NCI-H1417 treated with DMSO at 0.1 percent for 48 hours (cell line): ENCODE measurements at regions not wholly inside any gene's neighbourhood (a gene's known extent, or its start where the extent isn't known, plus 50 kb on each side); places are given as distances from the start of the nearest gene placed in this dataset.
"Not testable (repeated sequence)": the region's sequence is repeated elsewhere in the genome, so short reads cannot be mapped to it uniquely, and the experiment has no call there.

Experiments
- DNase-seq: peaks from one replicate; lab custom pipeline; 2025; lab: John Stamatoyannopoulos, UW

- no peak for DNase-seq
Measured at GRCh38 chr1:102661481-102661880, 446.8 kb downstream of the COL11A1 start.

DNA sequence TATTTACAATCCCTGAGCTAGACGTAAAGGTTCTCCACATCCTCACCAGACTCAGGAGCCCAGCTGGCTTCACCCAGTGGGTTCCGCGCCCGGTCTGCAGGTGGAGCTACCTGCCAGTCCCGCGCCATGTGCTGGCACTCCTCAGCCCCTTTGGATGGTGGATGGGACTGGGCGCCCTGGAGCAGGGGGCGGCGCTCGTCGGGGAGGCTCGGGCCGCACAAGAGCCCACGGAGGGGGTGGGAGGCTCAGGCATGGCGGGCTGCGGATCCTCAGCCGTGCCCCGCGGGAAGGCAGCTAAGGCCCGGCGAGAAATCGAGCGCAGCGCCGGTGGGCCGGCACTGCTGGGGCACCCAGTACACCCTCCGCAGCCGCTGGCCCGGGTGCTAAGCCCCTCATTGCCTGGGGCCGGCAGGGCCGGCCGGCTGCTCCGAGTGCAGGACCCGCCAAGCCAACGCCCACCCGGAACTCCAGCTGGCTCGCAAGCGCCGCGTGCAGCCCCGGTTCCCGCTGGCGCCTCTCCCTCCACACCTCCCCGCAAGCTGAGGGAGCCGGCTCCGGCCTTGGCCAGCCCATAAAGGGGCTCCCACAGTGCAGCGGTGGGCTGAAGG is 448.3 kb downstream of the COL11A1 start:
- not testable (repeated sequence) for DNase-seq

DNA sequence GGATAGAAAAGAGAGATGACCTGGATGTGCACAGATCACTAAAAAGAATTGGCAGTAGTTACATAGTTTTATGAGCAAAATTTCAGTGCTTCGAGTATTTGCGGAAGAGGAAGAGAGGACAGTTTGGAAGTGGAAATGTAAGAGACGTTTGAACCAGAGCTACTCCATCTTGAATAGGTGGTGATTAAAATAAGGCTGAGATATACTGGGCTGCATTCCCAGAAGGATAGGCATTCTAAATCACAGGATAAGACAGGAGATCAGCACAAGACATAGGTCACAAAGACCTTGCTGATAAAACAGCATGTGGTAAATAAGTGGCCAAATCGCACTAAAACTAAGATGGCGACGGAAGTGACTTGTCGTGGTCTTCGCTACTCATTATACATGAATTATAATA is 453.3 kb downstream of the COL11A1 start:
- DNase-seq, result no peak

DNA sequence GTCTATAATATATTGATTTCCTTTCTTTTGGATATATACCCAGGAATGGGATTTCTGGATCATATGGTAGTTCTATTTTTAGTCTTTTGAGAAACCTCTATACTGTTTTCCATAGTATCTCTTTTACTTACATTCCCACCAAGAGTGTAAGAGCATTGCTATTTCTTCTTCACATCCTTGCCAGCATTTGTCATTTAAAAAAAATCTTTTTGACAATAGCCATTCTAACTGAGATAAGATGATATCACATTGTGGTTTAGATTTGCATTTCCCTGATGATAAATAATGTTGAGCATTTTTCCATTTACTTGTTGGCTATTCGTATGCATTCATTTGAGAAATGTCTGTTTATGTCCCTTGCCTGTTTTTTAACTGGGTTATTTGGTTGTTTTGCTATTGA is 467.4 kb downstream of the COL11A1 start:
- DNase-seq, result no peak

DNA sequence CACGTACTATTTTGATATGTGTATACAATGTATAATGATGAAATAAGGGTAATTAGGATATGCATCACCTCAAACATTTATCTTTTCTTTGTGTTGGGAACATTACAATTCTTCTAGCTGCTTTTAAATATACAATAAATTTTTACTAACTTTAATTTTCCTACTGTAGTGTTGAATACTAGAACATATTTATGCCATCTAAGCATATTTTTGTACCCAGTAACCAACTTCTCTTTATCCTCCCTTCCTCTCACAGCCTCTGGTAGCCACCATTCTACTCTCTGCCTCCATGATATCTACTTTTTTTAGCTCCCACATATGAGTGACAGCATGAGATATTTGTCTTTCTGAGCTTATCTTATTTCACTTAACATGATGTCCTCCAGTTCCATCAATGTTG is 468.0 kb downstream of the COL11A1 start:
- DNase-seq, result no peak

DNA sequence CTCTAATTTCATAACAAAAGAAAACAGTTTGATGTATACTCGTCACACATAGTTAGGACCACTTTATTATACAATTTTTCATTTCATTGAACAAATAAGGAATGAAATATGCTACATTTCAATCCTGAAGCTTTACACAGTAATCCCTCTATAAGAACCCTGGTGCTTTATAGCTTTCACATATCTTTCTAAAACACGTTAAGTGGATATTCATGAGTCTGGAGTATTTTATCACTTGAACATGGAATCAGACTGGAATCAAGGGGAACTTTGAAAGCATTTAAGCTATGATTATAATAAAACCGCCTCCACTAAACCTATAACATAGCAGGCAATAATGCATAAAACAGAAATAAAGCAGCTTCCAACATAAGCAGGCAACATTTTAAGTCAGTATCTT is 476.6 kb downstream of the COL11A1 start:
- DNase-seq, result no peak

- no peak for DNase-seq
Measured at GRCh38 chr1:102630041-102630440, 478.3 kb downstream of the COL11A1 start.

DNA sequence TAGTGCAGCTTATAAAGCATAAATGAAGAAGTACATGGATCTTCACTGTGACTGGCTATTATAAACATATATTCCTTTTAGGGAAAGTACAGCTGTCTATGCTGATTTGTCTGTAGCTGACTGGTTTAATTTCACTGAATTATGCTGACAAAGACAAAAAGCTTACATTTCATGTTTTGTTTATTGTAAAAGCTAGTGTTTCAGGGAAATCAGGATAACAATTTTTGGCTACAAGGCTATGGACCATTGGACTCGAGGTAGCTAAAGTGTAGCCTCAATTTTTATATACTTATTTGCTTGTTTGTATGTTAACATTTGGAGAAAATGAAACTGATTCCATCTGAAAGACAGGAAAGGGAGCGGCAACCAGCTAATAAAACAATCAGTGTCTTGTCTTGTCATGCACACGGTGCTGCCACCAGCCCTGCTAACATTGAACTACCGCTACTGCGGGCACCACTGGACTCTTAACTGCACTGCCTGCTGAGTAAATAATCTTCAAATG is 480.2 kb downstream of the COL11A1 start:
- no peak for DNase-seq

DNA sequence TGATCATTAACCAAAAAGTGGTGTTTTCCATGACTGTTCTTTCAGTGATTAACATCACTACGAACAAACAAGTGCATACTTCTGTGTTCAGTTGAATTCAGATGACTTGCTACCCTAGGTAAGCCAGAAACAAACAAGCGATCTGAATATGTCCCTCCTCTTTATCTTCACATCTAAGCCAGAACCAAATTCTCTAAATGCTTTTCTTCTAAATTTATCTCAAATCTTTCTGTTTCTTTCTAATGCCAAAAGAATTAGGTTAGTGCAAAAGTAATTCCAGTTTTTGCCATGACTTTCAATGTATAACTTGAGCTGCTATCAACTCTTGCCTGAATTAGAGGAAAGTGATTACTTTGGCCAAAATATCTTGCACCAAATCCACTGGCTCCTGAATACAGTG is 481.2 kb downstream of the COL11A1 start:
- DNase-seq, result no peak

DNA sequence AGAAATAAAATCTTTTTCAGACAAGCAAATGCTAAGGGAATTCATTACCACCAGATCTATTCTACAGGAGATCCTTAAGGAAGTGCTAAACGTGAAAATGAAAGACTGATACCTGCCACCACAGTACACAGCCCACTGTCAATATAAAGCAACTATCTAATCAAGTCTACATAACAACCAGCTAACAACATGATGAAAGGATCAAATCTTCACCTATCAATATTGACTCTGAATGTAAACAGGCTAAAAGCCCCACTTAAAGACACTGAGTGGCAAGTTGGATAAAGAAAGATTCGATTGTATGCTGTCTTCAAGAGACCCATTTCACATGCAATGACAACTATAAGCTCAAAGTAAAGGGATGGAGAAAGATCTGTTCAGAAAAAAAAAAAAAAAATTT is 492.4 kb downstream of the COL11A1 start:
- no peak for DNase-seq

- no peak for DNase-seq
Measured at GRCh38 chr1:102595106-102595505, 513.2 kb downstream of the COL11A1 start.

DNA sequence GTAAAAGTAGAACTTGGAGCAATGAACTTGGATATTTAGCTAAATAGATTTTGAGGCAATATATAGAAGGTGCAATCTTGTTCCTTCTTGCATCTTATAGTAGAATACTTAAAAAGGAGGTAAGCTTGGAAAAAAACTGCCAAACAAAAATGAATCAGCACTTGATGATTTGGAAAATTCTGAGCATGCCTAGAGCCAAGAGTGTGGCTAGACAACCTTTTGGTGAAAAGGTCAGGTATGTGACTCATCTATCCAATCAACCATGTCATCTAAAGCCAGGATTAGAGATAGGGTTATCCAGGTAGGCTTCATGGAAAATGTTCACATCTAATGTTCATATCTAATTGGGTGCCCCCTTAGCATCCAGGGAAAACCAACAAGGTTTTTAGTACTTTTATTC is 515.0 kb downstream of the COL11A1 start:
- no peak for DNase-seq

DNA sequence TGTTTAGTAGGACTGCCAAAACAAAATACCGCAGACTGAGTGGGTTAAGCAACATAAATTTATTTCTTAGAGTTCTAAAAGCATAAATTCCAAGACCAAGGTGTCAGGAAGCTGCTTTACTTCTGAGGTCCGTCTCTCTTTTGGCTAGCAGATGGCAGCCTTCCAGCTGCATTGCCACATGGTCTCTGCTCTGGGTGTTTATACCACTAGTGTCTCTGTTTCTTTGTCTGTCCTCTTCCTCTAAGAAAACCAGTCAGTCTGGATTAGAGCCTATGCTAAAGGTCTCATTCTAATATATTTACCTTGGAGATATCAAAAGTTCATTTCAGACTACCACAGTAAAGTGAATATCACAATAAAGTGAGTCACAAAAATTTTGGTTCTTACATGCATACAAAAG is 519.8 kb downstream of the COL11A1 start:
- DNase-seq, result no peak

- no peak for DNase-seq
Measured at GRCh38 chr1:102586022-102586421, 522.3 kb downstream of the COL11A1 start.

- no peak for DNase-seq
Measured at GRCh38 chr1:102580806-102581205, 527.5 kb downstream of the COL11A1 start.

GRCh38 chr1:102578804-102579203 is 529.5 kb downstream of the COL11A1 start:
- no peak for DNase-seq

- DNase-seq, result no peak
Measured at GRCh38 chr1:102572637-102573036, 535.7 kb downstream of the COL11A1 start.

- DNase-seq, result no peak
Measured at GRCh38 chr1:102566182-102566581, 542.1 kb downstream of the COL11A1 start.

- DNase-seq, result no peak
Measured at GRCh38 chr1:102562380-102562779, 545.9 kb downstream of the COL11A1 start.

- no peak for DNase-seq
Measured at GRCh38 chr1:102550729-102551384, 554.1 kb upstream of the OLFM3 start.

- DNase-seq, result no peak
Measured at GRCh38 chr1:102546251-102546650, 549.5 kb upstream of the OLFM3 start.

GRCh38 chr1:102535829-102536505 is 539.2 kb upstream of the OLFM3 start:
- no peak for DNase-seq

DNA sequence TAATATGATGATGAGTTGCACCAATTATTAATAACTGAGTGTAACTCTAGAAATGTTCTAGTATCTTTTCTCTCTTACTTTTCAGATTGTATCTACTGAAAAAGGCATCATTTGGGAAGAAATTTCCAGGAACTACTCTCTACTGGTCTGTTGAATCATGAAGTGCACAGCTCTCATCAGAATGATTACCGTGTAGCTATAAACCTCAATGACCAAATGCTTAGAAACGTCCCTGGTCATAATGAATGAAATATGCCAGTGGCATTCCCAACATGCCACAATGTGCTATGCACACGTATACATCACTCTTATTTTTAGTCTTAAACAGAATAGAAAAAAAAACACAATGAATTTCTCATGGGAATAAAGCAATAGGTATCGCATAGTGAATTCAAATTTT is 534.3 kb upstream of the OLFM3 start:
- no peak for DNase-seq
